ENCODE measurements at regions not wholly inside any gene's neighbourhood (a gene's known extent, or its start where the extent isn't known, plus 50 kb on each side); places are given as distances from the start of the nearest gene placed in this dataset.

DNA sequence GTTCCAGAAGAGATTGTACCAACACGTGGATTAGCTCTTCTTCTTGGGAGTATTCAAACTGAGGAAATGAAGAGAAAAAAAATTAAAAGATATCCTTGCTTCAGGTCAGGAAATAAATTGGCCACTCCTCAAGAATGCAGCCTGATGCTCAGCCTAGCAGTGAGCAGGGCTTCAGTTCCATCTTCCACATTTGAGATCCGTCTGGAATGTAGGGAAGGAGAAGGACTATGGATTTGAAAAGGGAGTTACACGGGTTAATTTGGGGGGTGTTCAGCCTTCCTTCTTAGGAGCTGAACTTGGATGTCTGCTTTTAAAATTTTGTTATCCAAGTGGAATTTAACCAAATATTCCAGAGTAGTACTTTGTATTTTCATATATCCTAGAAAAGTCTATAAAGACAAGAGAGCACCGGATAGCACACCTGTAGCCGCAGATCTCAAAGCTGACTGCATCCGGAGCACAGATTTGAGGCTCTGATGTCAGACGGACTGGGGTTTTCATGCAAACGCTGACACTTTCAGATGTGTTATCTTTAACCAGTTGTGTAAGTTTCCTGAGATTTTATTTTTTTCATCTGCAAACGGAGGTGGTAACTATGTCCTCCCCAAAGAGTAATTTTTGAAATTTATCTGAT, 99.3 kb downstream of the COPS8 start:
- Histone ChIP-seq H3K79me2 (ENCODE audit: low read depth) (no peaks in the 10 kb centered on the region), H4K20me1 (ENCODE audit: insufficient read depth) (no peaks in the 10 kb centered on the region), H3K4me2 (no peak overlapping the region), H2AFZ (no peak overlapping the region), H3K4me3 (no peak overlapping the region), H3K4me1 (replicated peaks; ENCODE audit: insufficient read depth) (peaks cover 17% of the 10 kb centered on the region), H3K36me3 (ENCODE audit: low read depth) (no peaks in the 10 kb centered on the region), H3K9me2 (ENCODE audit: insufficient read depth) (no peaks in the 10 kb centered on the region), H3K27me3 (ENCODE audit: insufficient read depth, low read depth) (no peaks in the 10 kb centered on the region), H3F3A (ENCODE audit: insufficient read depth, low read depth) (no peaks in the 10 kb centered on the region), H3K27ac (no peak overlapping the region), H3K9me3 (ENCODE audit: insufficient read depth, low read depth) (no peaks in the 10 kb centered on the region)
- intact Hi-C loops (cut with micrococcal nuclease; ENCODE audit: unreplicated experiment): no loop called here
- no TSS peak for BruUV-seq (replicated peaks)
- CTCF ChIA-PET: interaction anchor here (0.6 kb wide), 1 partner anchor 11 kb away, joined by 3 read pairs; no protein-coding TSS in a partner anchor
- no peak for TF ChIP-seq EZH2 (IDR thresholded peaks at IDR 0.05; ENCODE audit: low read depth)
- TF ChIP-seq, protein P1, sequence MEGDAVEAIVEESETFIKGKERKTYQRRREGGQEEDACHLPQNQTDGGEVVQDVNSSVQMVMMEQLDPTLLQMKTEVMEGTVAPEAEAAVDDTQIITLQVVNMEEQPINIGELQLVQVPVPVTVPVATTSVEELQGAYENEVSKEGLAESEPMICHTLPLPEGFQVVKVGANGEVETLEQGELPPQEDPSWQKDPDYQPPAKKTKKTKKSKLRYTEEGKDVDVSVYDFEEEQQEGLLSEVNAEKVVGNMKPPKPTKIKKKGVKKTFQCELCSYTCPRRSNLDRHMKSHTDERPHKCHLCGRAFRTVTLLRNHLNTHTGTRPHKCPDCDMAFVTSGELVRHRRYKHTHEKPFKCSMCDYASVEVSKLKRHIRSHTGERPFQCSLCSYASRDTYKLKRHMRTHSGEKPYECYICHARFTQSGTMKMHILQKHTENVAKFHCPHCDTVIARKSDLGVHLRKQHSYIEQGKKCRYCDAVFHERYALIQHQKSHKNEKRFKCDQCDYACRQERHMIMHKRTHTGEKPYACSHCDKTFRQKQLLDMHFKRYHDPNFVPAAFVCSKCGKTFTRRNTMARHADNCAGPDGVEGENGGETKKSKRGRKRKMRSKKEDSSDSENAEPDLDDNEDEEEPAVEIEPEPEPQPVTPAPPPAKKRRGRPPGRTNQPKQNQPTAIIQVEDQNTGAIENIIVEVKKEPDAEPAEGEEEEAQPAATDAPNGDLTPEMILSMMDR (conservative IDR thresholded peaks at IDR 0.05): no peak
- no peak for DNase-seq
- POLR2A ChIA-PET (ENCODE audit: unreplicated experiment): no interaction called here

DNA sequence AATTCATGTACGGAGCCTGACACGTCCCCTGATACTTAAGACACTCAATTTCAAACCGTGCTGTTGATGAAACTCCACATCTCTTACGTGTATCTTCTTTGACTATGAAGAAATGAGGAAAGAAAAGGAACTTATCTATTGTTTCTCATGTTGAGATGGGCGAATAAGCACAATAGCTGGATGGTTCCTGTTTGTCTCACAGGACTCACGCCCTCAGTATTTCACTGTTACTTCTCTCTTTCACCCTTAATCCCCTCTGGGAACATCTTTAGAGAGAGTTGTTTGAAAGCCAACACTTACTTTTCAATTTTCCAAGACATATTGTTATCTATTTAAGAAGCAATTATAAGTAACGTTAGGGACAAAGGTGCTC, 99.8 kb downstream of the COPS8 start:
- BruUV-seq (replicated peaks): no TSS peak
- TF ChIP-seq, protein P1 (conservative IDR thresholded peaks at IDR 0.05): no peak
- no peak for TF ChIP-seq EZH2 (IDR thresholded peaks at IDR 0.05; ENCODE audit: low read depth)
- no peak for DNase-seq
- Histone ChIP-seq H2AFZ (no peak overlapping the region), H4K20me1 (ENCODE audit: insufficient read depth) (no peaks in the 10 kb centered on the region), H3K9me3 (ENCODE audit: insufficient read depth, low read depth) (no peaks in the 10 kb centered on the region), H3F3A (ENCODE audit: insufficient read depth, low read depth) (no peaks in the 10 kb centered on the region), H3K79me2 (ENCODE audit: low read depth) (no peaks in the 10 kb centered on the region), H3K27ac (no peak overlapping the region), H3K9me2 (ENCODE audit: insufficient read depth) (no peaks in the 10 kb centered on the region), H3K36me3 (ENCODE audit: low read depth) (no peaks in the 10 kb centered on the region), H3K4me2 (no peak overlapping the region), H3K4me3 (no peak overlapping the region), H3K27me3 (ENCODE audit: insufficient read depth, low read depth) (no peaks in the 10 kb centered on the region), H3K4me1 (replicated peaks; ENCODE audit: insufficient read depth) (peaks cover 17% of the 10 kb centered on the region)
- POLR2A ChIA-PET (ENCODE audit: unreplicated experiment): interaction anchor here (0.8 kb wide), 1 partner anchor 126 kb away, joined by 11 read pairs; no protein-coding TSS in a partner anchor
- intact Hi-C loops (cut with micrococcal nuclease; ENCODE audit: unreplicated experiment): no loop called here
- CTCF ChIA-PET: no interaction called here

DNA sequence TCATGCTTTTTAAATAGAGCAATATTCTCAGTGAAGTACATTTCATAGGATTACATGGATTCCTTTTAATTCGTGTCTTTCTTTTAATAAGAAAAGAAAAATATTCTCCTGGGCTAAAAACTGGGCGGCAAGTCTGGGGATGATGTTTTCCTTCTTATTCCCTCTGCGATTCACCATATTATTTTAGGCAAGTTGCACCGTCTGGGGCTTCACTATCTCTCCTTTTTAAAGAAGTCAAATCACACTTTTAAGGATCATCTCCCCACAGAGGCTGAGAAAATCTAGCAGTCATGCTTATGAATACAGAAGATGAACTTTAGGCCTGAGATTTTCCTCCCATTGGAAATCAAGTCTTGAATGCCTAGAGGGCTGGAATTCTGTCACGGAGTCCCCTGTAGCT, 104.1 kb downstream of the COPS8 start:
- intact Hi-C loops (cut with micrococcal nuclease; ENCODE audit: unreplicated experiment): no loop called here
- Histone ChIP-seq H3K4me3 (no peak overlapping the region), H4K20me1 (ENCODE audit: insufficient read depth) (no peaks in the 10 kb centered on the region), H3K9me2 (ENCODE audit: insufficient read depth) (no peaks in the 10 kb centered on the region), H3K79me2 (ENCODE audit: low read depth) (no peaks in the 10 kb centered on the region), H3F3A (ENCODE audit: insufficient read depth, low read depth) (no peaks in the 10 kb centered on the region), H3K4me2 (no peak overlapping the region), H3K27me3 (ENCODE audit: insufficient read depth, low read depth) (no peaks in the 10 kb centered on the region), H3K4me1 (replicated peaks; ENCODE audit: insufficient read depth) (peaks cover under 1% of the 10 kb centered on the region; the same call in 1 of the 2 replicates), H3K9me3 (ENCODE audit: insufficient read depth, low read depth) (no peaks in the 10 kb centered on the region), H2AFZ (no peak overlapping the region), H3K36me3 (ENCODE audit: low read depth) (no peaks in the 10 kb centered on the region), H3K27ac (no peak overlapping the region)
- ChIA-PET CTCF (no interaction called here), POLR2A (ENCODE audit: unreplicated experiment) (no interaction called here)
- BruUV-seq (replicated peaks): no TSS peak
- no peak for DNase-seq
- TF ChIP-seq EZH2 (IDR thresholded peaks at IDR 0.05; ENCODE audit: low read depth): no peak
- TF ChIP-seq, protein P1 (conservative IDR thresholded peaks at IDR 0.05): no peak
